Activated naive CD8-positive, alpha-beta T cell treated with anti-CD3 and anti-CD28 coated beads, Interleukin-2, amount 10 ng/mL, durations not matched to agents 7 days and 5 days (primary cell): ENCODE measurements at regions not wholly inside any gene's neighbourhood (a gene's known extent, or its start where the extent isn't known, plus 50 kb on each side); places are given as distances from the start of the nearest gene placed in this dataset.
A peak's percentile ranks its signal among the peaks of the same experiment; 100 is the strongest.
"Not testable (repeated sequence)": the region's sequence is repeated elsewhere in the genome, so short reads cannot be mapped to it uniquely, and the experiment has no call there.

ENCODE experiments used
- ATAC-seq: fragments of 150-1000 bp; cut with Tn5 transposase; one replicate; pipeline ENCODE4 v1.10.0; 2021; ENCODE audit warnings: low read depth, moderate library complexity
- POLR2A ChIA-PET: fragments of 350-600 bp; sonication (Branson Sonifier 250); formaldehyde crosslinking; loops from one replicate; lab custom pipeline; 2021; ENCODE audit warnings: antibody characterized with exemption; lab: Charles Lee
- DNase-seq: peaks from one replicate; pipeline ENCODE4 v3.0.0; 2021
- H3K27ac Mint-ChIP-seq: one replicate; pipeline ENCODE4 v1.8.0; 2022; ENCODE audit warnings: mild to moderate bottlenecking, mixed read lengths
- H3K27me3 Mint-ChIP-seq: one replicate; pipeline ENCODE4 v1.8.0; 2022; ENCODE audit warnings: mild to moderate bottlenecking, moderate library complexity, mixed read lengths
- H3K36me3 Mint-ChIP-seq: one replicate; pipeline ENCODE4 v1.8.0; 2021; ENCODE audit warnings: mild to moderate bottlenecking, mixed read lengths
- H3K4me1 Mint-ChIP-seq: one replicate; pipeline ENCODE4 v1.8.0; 2021; ENCODE audit warnings: mixed read lengths
- H3K4me3 Mint-ChIP-seq: one replicate; pipeline ENCODE4 v1.8.0; 2022; ENCODE audit warnings: mild to moderate bottlenecking, moderate library complexity, mixed read lengths
- H3K9me3 Mint-ChIP-seq: one replicate; pipeline ENCODE4 v1.8.0; 2021; ENCODE audit warnings: mixed read lengths

DNA sequence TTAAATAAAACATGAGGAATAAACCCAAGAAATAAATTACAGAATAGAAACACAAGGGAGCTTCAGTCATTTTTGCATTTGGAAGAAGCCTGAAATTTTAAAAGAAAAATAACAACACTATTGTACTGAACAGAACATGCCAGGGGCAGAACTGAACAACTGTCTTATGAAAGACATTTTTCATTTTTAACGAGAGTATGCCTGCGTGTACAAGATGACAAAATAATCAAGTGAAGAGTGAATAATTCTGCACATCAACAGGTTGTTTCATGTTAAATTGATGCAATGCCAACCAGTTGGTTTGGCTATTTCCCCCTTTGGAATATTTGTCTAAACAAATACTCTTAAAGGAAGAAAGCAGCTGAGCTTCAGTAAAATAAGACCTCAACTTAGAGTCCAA, 103.3 kb upstream of the BTG1 start:
- no peak for ATAC-seq
- Mint-ChIP-seq H3K4me3 (no peak overlapping the region), H3K4me1 (no peaks in the 10 kb centered on the region), H3K27ac (no peak overlapping the region), H3K27me3 (no peaks in the 10 kb centered on the region), H3K9me3 (peaks cover 6% of the 10 kb centered on the region), H3K36me3 (no peaks in the 10 kb centered on the region)
- POLR2A ChIA-PET: no interaction called here
- no peak for DNase-seq

DNA sequence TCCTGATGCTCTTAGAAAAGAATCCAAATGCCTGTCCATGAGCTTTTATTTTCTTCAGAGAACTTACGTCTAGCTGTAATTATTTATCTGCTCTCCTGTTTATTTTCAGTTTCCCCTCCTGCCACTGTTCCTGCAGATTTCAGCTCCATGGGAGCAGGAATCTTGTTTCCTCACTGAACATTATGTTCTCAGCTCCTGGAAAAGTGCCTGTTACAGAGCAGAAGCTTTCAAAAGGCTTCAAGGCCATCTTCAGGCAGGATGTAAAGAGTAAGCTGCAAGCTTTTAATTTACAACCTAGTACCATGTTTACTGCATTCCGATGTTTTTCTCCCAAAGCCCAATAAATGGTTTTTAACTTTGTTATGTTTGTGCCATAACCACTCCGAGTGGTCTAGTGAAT, 98.4 kb upstream of the BTG1 start:
- H3K36me3 Mint-ChIP-seq: peaks cover 7% of the 10 kb centered on the region
- H3K9me3 Mint-ChIP-seq: peaks cover 3% of the 10 kb centered on the region
- H3K27me3 Mint-ChIP-seq: no peaks in the 10 kb centered on the region
- H3K27ac Mint-ChIP-seq: no peak overlapping the region
- no peak for ATAC-seq
- H3K4me3 Mint-ChIP-seq: no peak overlapping the region
- H3K4me1 Mint-ChIP-seq: no peaks in the 10 kb centered on the region
- POLR2A ChIA-PET: interaction anchor here (1.1 kb wide), 1 partner anchor 98 kb away, joined by 6 read pairs; the partner anchor contains the start of gene BTG1
- no peak for DNase-seq

GRCh38 chr12:92242907-92243306, 97.3 kb upstream of the BTG1 start:
- Mint-ChIP-seq H3K27ac (no peak overlapping the region), H3K27me3 (no peaks in the 10 kb centered on the region), H3K36me3 (peaks cover 8% of the 10 kb centered on the region), H3K4me3 (no peak overlapping the region), H3K9me3 (peaks cover 4% of the 10 kb centered on the region), H3K4me1 (no peaks in the 10 kb centered on the region)
- DNase-seq (no peak), ATAC-seq (no peak)
- POLR2A ChIA-PET: no interaction called here

DNA sequence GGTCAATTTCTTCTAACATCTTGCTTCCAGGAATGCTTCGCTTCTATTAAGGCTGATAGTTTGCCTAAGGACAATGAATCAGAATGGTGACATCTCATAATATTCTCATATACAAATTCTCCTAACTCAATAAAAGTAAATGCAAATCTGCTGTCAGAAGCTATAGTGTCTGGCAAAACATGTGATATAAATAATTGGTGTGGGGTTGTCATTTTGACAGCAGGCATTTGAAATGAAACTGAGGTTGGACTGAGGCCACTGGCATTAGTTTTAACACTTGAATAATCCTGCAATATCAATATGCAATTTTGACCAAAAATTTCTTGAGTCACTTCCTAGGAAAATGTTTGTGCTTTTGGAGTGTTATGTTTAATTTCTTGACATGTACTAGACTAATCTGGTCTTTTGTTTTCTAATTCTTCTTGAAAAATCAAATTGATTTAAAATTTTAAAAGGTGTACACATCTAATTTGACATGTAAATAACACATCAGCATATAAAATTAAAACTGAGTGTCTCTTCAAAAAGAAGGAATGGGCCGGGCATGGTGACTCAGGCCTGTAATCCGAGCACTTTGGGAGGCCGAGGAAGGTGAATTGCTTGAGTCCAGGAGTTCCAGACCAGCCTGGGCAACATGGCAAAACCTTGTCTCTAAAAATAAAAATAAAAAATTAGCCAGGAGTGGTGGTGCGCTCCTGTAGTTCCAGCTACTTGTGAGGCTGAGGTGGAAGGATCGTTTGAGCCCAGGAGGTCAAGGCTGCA, 92.3 kb upstream of the BTG1 start:
- no peak for DNase-seq
- Mint-ChIP-seq H3K4me1 (peaks cover 6% of the 10 kb centered on the region), H3K4me3 (no peak overlapping the region), H3K27ac (no peak overlapping the region), H3K27me3 (no peaks in the 10 kb centered on the region), H3K36me3 (peaks cover 8% of the 10 kb centered on the region), H3K9me3 (peaks cover 3% of the 10 kb centered on the region)
- no peak for ATAC-seq
- POLR2A ChIA-PET: no interaction called here

DNA sequence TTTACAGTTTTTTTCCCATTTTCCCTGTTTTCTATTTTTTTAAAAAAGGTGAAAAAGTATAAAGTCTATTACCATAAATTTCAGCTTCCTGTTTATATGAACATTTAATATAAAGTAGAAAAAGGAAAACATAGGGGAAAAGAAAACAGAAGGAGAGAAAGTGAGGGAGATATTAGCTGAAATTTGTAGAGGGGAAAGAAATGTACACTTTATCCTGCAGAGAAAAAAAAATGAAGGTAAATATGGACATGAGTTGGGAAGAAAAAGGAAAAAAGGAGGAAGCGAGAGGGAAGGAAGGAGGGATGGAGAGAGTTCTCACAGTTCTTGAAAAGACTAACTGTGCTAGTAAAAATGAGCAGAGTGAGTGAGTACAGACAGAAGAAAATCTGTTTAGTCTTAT, 91.6 kb upstream of the BTG1 start:
- ATAC-seq (no peak), DNase-seq (no peak)
- POLR2A ChIA-PET: no interaction called here
- Mint-ChIP-seq H3K36me3 (peaks cover 8% of the 10 kb centered on the region), H3K4me1 (peaks cover 6% of the 10 kb centered on the region), H3K27ac (no peak overlapping the region), H3K27me3 (no peaks in the 10 kb centered on the region), H3K4me3 (no peak overlapping the region), H3K9me3 (peaks cover 3% of the 10 kb centered on the region)

DNA sequence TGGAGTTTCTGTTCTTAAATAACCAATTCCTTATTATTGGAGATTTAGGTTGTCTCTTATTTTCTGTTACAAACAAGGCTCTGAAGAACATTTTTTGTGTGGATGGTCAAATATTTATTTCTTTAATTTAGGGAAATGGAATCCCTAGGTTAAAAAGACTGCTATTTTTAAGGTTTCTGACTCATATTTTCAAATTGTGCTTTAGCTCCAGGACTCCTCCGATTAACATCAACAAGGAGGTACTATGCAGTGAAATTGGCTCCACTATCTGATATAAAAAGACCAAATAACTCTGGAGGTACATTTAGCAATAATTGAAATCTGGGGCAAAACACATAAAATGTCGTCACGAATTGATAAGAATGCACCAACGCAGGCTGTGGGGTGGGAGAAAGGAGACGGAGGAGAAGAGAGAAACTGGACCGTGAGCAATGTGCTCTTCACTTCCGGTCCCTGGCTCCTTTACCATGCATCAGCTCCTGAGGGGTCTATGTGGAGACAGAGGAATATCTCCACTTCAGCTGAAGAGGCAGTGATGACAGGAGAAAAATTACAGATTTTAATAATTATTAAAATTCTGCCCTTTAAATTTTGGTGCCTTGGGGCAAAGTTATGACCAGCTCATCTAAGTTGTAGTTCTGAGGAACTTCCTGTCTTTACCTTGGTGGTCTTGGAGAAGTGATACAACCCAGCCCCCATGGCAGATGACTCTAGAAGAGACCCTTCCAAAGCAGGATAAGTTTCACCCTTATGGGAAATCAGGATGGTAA, 90.2 kb upstream of the BTG1 start:
- Mint-ChIP-seq H3K4me3 (no peak overlapping the region), H3K9me3 (peaks cover 3% of the 10 kb centered on the region), H3K4me1 (peaks cover 6% of the 10 kb centered on the region), H3K27me3 (no peaks in the 10 kb centered on the region), H3K27ac (no peak overlapping the region), H3K36me3 (peaks cover 8% of the 10 kb centered on the region)
- POLR2A ChIA-PET: interaction anchor here (1.6 kb wide), 1 partner anchor 90 kb away, joined by 4 read pairs; the partner anchor contains the start of gene BTG1
- ATAC-seq (no peak), DNase-seq (no peak)

- peaks cover 3% of the 10 kb centered on the region for H3K9me3 Mint-ChIP-seq
- peaks cover 6% of the 10 kb centered on the region for H3K36me3 Mint-ChIP-seq
- H3K27me3 Mint-ChIP-seq: no peaks in the 10 kb centered on the region
- peak overlapping the region; percentile 27 for H3K4me3 Mint-ChIP-seq
- H3K27ac Mint-ChIP-seq: peak overlapping the region; percentile 84
- DNase-seq: no peak
- ATAC-seq: peak; percentile 65
- H3K4me1 Mint-ChIP-seq: peaks cover 6% of the 10 kb centered on the region
- POLR2A ChIA-PET: interaction anchor here (1.6 kb wide), 1 partner anchor 89 kb away, joined by 4 read pairs; the partner anchor contains the start of gene BTG1
These were observed 88.9 kb upstream of the BTG1 start for GRCh38 chr12:92234533-92234932.

- peaks cover 4% of the 10 kb centered on the region for H3K36me3 Mint-ChIP-seq
- ATAC-seq (no peak), DNase-seq (no peak)
- H3K27ac Mint-ChIP-seq: no peak overlapping the region
- POLR2A ChIA-PET: interaction anchor here (1.0 kb wide), 1 partner anchor 88 kb away, joined by 3 read pairs; the partner anchor contains the start of gene BTG1
- no peak overlapping the region for H3K4me3 Mint-ChIP-seq
- H3K27me3 Mint-ChIP-seq: no peaks in the 10 kb centered on the region
- H3K4me1 Mint-ChIP-seq: peaks cover 6% of the 10 kb centered on the region
- H3K9me3 Mint-ChIP-seq: peaks cover 2% of the 10 kb centered on the region
These were observed 87.8 kb upstream of the BTG1 start for GRCh38 chr12:92233346-92234015.

DNA sequence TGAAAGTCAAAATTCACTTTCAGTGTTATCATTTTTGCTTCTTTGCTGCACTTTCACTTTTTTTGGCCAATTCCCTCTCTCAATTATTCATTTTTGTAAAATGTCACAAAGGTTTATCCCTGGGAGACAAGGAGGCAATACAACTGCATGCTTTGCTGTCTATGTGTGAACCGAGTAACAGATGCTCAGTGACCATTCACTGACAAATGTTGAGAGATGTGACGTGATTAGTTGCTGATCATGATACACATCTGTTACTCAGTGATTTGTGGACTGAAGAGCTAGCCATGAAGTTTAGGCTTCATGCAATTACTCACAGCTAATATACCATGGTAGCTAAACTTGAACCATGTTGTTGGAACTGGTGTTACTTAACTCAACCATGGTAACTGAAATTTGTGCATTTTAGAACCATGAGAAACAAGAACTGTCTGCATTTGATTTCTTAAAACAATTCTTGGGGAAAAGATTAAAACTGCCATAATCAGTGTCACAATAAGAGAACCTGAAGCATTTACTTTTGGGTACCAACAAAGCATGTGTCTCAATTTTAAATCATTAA, 86.8 kb upstream of the BTG1 start:
- H3K27ac Mint-ChIP-seq, H3K9me3 Mint-ChIP-seq, DNase-seq, POLR2A ChIA-PET, H3K27me3 Mint-ChIP-seq, H3K4me1 Mint-ChIP-seq, H3K4me3 Mint-ChIP-seq, H3K36me3 Mint-ChIP-seq, ATAC-seq: not testable (repeated sequence)

GRCh38 chr12:92231945-92232344, 86.3 kb upstream of the BTG1 start:
- H3K9me3 Mint-ChIP-seq, ATAC-seq, H3K36me3 Mint-ChIP-seq, POLR2A ChIA-PET, H3K27me3 Mint-ChIP-seq, H3K27ac Mint-ChIP-seq, DNase-seq, H3K4me3 Mint-ChIP-seq, H3K4me1 Mint-ChIP-seq: not testable (repeated sequence)

GRCh38 chr12:92231532-92231931, 85.9 kb upstream of the BTG1 start:
- POLR2A ChIA-PET, H3K36me3 Mint-ChIP-seq, H3K27me3 Mint-ChIP-seq, H3K4me1 Mint-ChIP-seq, H3K27ac Mint-ChIP-seq, ATAC-seq, H3K4me3 Mint-ChIP-seq, DNase-seq, H3K9me3 Mint-ChIP-seq: not testable (repeated sequence)

DNA sequence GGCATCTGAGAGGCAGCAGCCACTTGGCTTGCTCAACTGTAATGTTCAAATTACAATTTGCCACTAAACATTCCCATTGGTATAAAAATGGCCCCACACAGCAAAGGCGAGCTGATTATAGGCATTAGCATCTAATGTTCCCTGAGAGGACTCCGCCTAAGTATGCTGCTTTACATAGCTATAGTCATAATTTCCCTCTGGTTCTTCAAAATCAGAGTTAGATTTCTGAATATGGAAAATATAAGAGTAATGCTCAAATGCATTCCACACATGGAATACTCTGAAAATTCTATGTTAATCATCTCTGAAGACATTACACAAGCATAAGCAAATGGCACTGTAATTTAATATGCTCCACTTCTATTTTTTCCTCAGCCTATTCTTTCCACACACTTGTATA, 83.7 kb upstream of the BTG1 start:
- Mint-ChIP-seq H3K4me1 (peaks cover 2% of the 10 kb centered on the region), H3K4me3 (no peak overlapping the region), H3K27me3 (no peaks in the 10 kb centered on the region), H3K36me3 (no peaks in the 10 kb centered on the region), H3K9me3 (no peaks in the 10 kb centered on the region), H3K27ac (no peak overlapping the region)
- POLR2A ChIA-PET: no interaction called here
- no peak for ATAC-seq
- DNase-seq: no peak

- no peaks in the 10 kb centered on the region for H3K27me3 Mint-ChIP-seq
- POLR2A ChIA-PET: no interaction called here
- H3K4me3 Mint-ChIP-seq: no peak overlapping the region
- H3K27ac Mint-ChIP-seq: no peak overlapping the region
- no peak for DNase-seq
- no peak for ATAC-seq
- no peaks in the 10 kb centered on the region for H3K36me3 Mint-ChIP-seq
- peaks cover 2% of the 10 kb centered on the region for H3K4me1 Mint-ChIP-seq
- H3K9me3 Mint-ChIP-seq: no peaks in the 10 kb centered on the region
These were observed 81.3 kb upstream of the BTG1 start for GRCh38 chr12:92226961-92227360.
